Kidney epithelial cell (primary cell): ENCODE measurements at regions not wholly inside any gene's neighbourhood (a gene's known extent, or its start where the extent isn't known, plus 50 kb on each side); places are given as distances from the start of the nearest gene placed in this dataset.

Source experiments
- DNase-seq: peaks from one replicate; pipeline ENCODE4 v3.0.0-alpha.2; 2010; ENCODE audit warnings: low read depth
- H3K27me3 ChIP-seq: 2 replicates; pipeline ENCODE4 v1.6.0; 2011; ENCODE audit warnings: low read length; ENCODE audit not compliant: control insufficient read depth, insufficient read depth
- H3K36me3 ChIP-seq: 2 replicates; pipeline ENCODE4 v1.5.1; 2011; ENCODE audit warnings: low read length; ENCODE audit not compliant: control insufficient read depth, insufficient read depth
- H3K4me3 ChIP-seq: 2 replicates; pipeline ENCODE4 v1.5.1; 2011; ENCODE audit warnings: low read depth, mild to moderate bottlenecking, control low read depth, low read length
- CTCF ChIP-seq: IDR thresholded peaks from 2 replicates; pipeline ENCODE4 v1.5.1; 2011; ENCODE audit warnings: mild to moderate bottlenecking, moderate library complexity, low read length, control low read depth, inconsistent platforms; ENCODE audit not compliant: insufficient read depth, poor library complexity, severe bottlenecking

- no peaks in the 10 kb centered on the region for H3K27me3 ChIP-seq
- H3K4me3 ChIP-seq, result no peak overlapping the region
- TF ChIP-seq CTCF, result no peak
- H3K36me3 ChIP-seq, result no peaks in the 10 kb centered on the region
- no peak for DNase-seq
Measured at GRCh38 chr4:45368832-45369231, 642.5 kb upstream of the GNPDA2 start.

DNA sequence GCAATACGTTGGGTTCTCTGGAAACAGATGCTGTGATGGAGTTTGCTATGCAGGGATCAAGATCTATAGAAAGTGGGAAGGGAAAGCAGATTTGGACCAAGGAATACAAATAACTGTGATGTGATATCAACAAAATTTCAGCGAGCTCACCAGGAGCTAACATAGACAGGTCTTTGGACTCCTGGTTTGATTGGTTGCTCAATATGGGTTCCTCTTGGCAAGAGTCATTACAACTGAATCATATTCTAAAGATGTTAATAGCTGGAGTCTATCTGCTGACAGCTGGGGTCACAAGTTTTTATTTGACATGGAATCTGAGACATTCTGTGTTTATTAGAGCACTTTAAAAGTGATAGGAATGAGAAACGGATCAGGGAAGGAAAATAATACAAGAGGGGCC lies 637.6 kb upstream of the GNPDA2 start:
- H3K4me3 ChIP-seq, result no peak overlapping the region
- DNase-seq, result no peak
- TF ChIP-seq CTCF, result no peak
- no peaks in the 10 kb centered on the region for H3K36me3 ChIP-seq
- no peaks in the 10 kb centered on the region for H3K27me3 ChIP-seq

DNA sequence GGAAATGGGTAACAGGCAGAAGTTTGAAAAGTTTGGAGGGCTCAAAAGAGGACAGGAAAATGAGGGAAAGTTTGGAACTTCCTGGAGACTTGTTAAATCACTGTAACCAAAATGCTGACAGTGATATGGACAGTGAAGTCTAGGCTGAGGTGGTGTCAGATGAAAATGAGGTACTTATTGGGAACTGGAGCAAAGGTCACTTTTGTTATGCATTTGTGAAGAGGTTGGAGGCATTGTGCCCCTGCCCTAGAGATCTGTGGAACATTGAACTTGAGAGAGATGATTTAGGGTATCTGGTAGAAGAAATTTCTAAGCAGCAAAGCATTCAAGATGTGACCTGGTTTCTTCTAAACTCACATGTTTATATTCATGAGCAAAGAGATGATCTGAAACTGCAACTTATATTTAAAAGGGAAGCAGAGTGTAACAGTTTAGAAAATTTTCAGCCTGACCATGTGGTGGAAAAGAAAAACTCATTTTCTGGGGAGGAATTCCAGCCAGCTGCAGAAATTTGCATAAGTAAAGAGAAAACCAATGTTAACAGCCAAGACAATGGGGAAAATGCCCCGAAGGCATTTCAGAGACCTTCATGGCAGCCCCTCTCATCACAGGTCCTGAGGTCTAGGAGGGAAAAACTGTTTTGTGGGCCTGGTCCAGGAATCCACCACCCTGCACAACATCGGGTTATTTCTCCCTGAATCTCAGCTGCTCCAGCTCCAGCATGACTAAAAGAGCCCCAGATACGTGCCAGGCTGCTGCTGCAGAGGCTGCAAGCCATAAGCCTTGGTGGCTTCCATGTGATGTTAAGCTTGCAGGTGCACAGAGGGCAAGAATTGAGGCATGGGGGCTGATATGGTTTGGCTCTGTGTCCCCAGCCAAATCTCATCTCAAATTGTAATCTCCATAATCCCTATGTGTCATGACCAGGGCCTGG lies 632.5 kb upstream of the GNPDA2 start:
- Histone ChIP-seq H3K36me3 (no peaks in the 10 kb centered on the region), H3K4me3 (no peak overlapping the region), H3K27me3 (no peaks in the 10 kb centered on the region)
- no peak for TF ChIP-seq CTCF
- no peak for DNase-seq

DNA sequence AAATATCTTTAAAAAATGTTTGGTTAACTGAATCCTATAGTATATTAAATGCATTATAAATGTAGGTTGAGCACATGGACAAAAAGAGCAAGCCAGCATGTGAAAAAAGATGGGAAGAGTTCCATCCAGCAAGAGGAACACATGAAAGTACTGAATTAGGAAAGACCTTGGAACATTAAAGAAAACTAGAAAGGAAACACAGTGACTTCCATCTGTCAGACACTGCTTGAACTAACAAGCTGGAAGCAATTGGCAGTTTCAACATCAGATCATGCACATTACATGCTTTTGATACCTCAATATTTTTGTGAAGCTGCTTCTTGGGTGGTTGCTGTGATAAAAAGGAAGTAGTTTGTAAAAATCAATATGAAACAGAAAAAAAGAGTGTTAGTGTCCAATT lies 626.8 kb upstream of the GNPDA2 start:
- Histone ChIP-seq H3K27me3 (no peaks in the 10 kb centered on the region), H3K36me3 (no peaks in the 10 kb centered on the region), H3K4me3 (no peak overlapping the region)
- DNase-seq, result no peak
- TF ChIP-seq CTCF, result no peak

- no peak for DNase-seq
- no peak for TF ChIP-seq CTCF
- no peaks in the 10 kb centered on the region for H3K36me3 ChIP-seq
- no peaks in the 10 kb centered on the region for H3K27me3 ChIP-seq
- no peak overlapping the region for H3K4me3 ChIP-seq
Measured at GRCh38 chr4:45350438-45350837, 624.1 kb upstream of the GNPDA2 start.

DNA sequence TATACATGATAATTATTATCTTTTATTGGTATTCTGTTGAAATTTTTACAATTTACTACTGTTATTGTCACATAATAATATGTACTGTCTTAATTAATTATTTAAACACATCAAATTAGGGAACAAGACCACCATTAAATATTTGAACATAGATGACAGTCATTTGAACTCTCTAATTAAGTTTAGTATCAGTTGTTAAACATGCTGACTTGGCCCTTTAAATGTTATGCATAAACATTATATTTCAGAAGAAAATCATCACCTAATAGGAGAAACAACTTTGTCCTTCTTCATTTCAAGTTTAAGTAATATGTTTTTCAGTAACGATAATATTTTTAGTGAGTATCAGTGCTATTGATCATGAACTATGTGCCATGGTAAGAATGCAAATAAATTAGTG lies 623.5 kb upstream of the GNPDA2 start:
- Histone ChIP-seq H3K4me3 (no peak overlapping the region), H3K36me3 (no peaks in the 10 kb centered on the region), H3K27me3 (no peaks in the 10 kb centered on the region)
- no peak for TF ChIP-seq CTCF
- DNase-seq, result no peak
